ENCODE measurements at regions not wholly inside any gene's neighbourhood (a gene's known extent, or its start where the extent isn't known, plus 50 kb on each side); places are given as distances from the start of the nearest gene placed in this dataset.

GRCh38 chr16:54484700-54485099 lies 198.1 kb upstream of the IRX3 start:
- ChIA-PET POLR2A (no interaction called here), CTCF (interaction anchor here (0.8 to 1.6 kb wide), 2 partner anchors 13 to 21 kb away, joined by 3 to 4 read pairs; no protein-coding TSS in a partner anchor)
- no peak for DNase-seq (ENCODE audit: extremely low spot score)
- no peak for TF ChIP-seq CTCF (IDR thresholded peaks at IDR 0.05; ENCODE audit: control extremely low read depth, extremely low read depth, low read depth, missing control alignments)

GRCh38 chr16:54482892-54483574 lies 196.4 kb upstream of the IRX3 start:
- TF ChIP-seq CTCF (IDR thresholded peaks at IDR 0.05; ENCODE audit: control extremely low read depth, extremely low read depth, low read depth, missing control alignments), result no peak
- POLR2A ChIA-PET, result no interaction called here

GRCh38 chr16:54480429-54480828 lies 193.8 kb upstream of the IRX3 start:
- TF ChIP-seq CTCF (IDR thresholded peaks at IDR 0.05; ENCODE audit: control extremely low read depth, extremely low read depth, low read depth, missing control alignments), result no peak
- DNase-seq (ENCODE audit: extremely low spot score), result no peak
- POLR2A ChIA-PET, result no interaction called here
- CTCF ChIA-PET, result no interaction called here

More at GRCh38 chr16:54482892-54483574, 196.4 kb upstream of the IRX3 start:
- DNase-seq (ENCODE audit: extremely low spot score), result no peak
- CTCF ChIA-PET, result interaction anchor here (0.8 to 1.5 kb wide), 2 partner anchors 8 to 31 kb away, joined by 3 to 5 read pairs; no protein-coding TSS in a partner anchor

GRCh38 chr16:54479546-54479945 lies 193.0 kb upstream of the IRX3 start:
- no peak for DNase-seq (ENCODE audit: extremely low spot score)
- POLR2A ChIA-PET, result no interaction called here
- CTCF ChIA-PET, result interaction anchor here (1.0 kb wide), 1 partner anchor 11 kb away, joined by 3 read pairs; no protein-coding TSS in a partner anchor
- no peak for TF ChIP-seq CTCF (IDR thresholded peaks at IDR 0.05; ENCODE audit: control extremely low read depth, extremely low read depth, low read depth, missing control alignments)

GRCh38 chr16:54477714-54478113 lies 191.1 kb upstream of the IRX3 start:
- no peak for DNase-seq (ENCODE audit: extremely low spot score)
- CTCF ChIA-PET, result no interaction called here
- no peak for TF ChIP-seq CTCF (IDR thresholded peaks at IDR 0.05; ENCODE audit: control extremely low read depth, extremely low read depth, low read depth, missing control alignments)
- POLR2A ChIA-PET, result no interaction called here

- CTCF ChIA-PET, result interaction anchor here (0.9 to 1.2 kb wide), 2 partner anchors 8 to 47 kb away, joined by 3 to 5 read pairs; no protein-coding TSS in a partner anchor
- TF ChIP-seq CTCF (IDR thresholded peaks at IDR 0.05; ENCODE audit: control extremely low read depth, extremely low read depth, low read depth, missing control alignments), result no peak
- POLR2A ChIA-PET, result no interaction called here
- no peak for DNase-seq (ENCODE audit: extremely low spot score)
These were observed 188.5 kb upstream of the IRX3 start for GRCh38 chr16:54475019-54475601.

All from GM10248 (cell line).